Transverse colon (tissue), 4 donors: ENCODE measurements at regions not wholly inside any gene's neighbourhood (a gene's known extent, or its start where the extent isn't known, plus 50 kb on each side); places are given as distances from the start of the nearest gene placed in this dataset.

Source experiments
- DNase-seq: peaks from one replicate; pipeline ENCODE4 v3.0.0-alpha.2; 2019
- H3K27ac ChIP-seq, 4 donors: fragments of 200-600 bp; sonication (generic); 2 replicates each; pipeline ENCODE4 v1.5.1; 2016 to 2018; ENCODE audit warnings: inconsistent platforms in 4 of 4
- H3K27me3 ChIP-seq: fragments of 200-600 bp; sonication (generic); 2 replicates; pipeline ENCODE4 v1.5.1; 2017; ENCODE audit warnings: inconsistent platforms
- H3K36me3 ChIP-seq, 4 donors: fragments of 200-600 bp; sonication (generic); 2 replicates each; pipeline ENCODE4 v1.5.1; 2017 to 2019; ENCODE audit warnings: inconsistent platforms in 4 of 4
- H3K4me1 ChIP-seq, 4 donors: fragments of 200-600 bp; sonication (generic); 2 replicates each; pipeline ENCODE4 v1.5.1; 2017 to 2020; ENCODE audit warnings: inconsistent platforms in 4 of 4
- H3K4me3 ChIP-seq, 4 donors: fragments of 200-600 bp; sonication (generic); 1 replicate in 1 of 4; 2 replicates in 3 of 4; pipeline versions ENCODE4 v1.5.1 to v1.6.1; 2017 to 2019; ENCODE audit warnings: inconsistent platforms in 4 of 4
- H3K9me3 ChIP-seq, 2 donors: fragments of 200-600 bp; sonication (generic); 2 replicates each; pipeline ENCODE4 v1.5.1; 2017 to 2019; ENCODE audit warnings: inconsistent platforms in 2 of 2
- EP300 ChIP-seq: sonication (generic); formaldehyde crosslinking; IDR thresholded peaks from one replicate; pipeline ENCODE4 v1.6.1; 2017; ENCODE audit warnings: antibody characterized with exemption, low read depth
- POLR2A ChIP-seq: fragments of 450-650 bp; IDR thresholded peaks from one replicate; pipeline ENCODE4 v1.6.1; 2016; ENCODE audit warnings: antibody characterized with exemption, mild to moderate bottlenecking, moderate library complexity
- POLR2AphosphoS5 ChIP-seq, 3 donors: sonication (generic); formaldehyde crosslinking; IDR thresholded peaks; one replicate each; pipeline ENCODE4 v1.6.1; 2016; ENCODE audit warnings: antibody characterized with exemption in 3 of 3
- WGBS, 2 donors: methylation state at CpG; one replicate each; pipeline ENCODE4 v1.1.5; 2018; ENCODE audit warnings: low coverage in 1 of 2; 5-methylcytosine and 5-hydroxymethylcytosine counted together
- in situ Hi-C, 4 donors: fragments of 200-750 bp; cut with MboI; loops; one replicate each; pipeline versions ENCODE4 v1.15.0 to v1.15.1; 2017; ENCODE audit warnings: low sequenced_read_pairs in 3 of 4, low pct_ligation_motif_present in 1 of 4, low pct_unique_long_range_greater_than_20kb in 1 of 4
- intact Hi-C: fragments of 100-400 bp; cut with DNase I; formaldehyde crosslinking; loops from one replicate; pipeline ENCODE4 v1.15.1; 2023; ENCODE audit warnings: low total_unique reads
- TF ChIP-seq, protein P1 (sequence below), 5 experiments: fragments of 200-600 bp in 3 of 5; fragments of 450-650 bp in 2 of 5; sonication (generic) in 3 of 5; IDR thresholded peaks; 1 replicate in 2 of 5; 2 replicates in 3 of 5; pipeline ENCODE4 v1.5.1; 2016 to 2017; ENCODE audit warnings: antibody characterized with exemption in 5 of 5, inconsistent platforms in 3 of 5, mild to moderate bottlenecking in 2 of 5, moderate library complexity in 1 of 5

DNA sequence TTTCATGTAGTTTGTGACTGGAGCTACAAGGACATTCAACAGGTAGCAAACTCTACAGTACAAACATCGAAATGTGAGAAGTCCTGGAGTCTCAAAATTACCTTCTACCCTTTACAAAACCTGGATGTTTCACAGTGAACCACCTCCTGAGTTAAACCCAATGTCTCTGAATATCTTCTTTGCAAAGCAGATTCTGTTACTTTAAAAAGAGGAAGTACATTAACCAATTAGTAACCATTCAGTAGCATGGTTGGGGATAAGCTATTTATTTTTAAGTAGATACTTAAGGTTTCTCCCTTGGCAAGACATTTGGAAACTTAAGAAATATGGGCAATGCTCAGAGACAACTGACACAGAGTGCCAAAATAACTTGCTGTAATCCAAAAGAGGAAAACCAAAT, 371.9 kb upstream of the NWD2 start:
- no peak for TF ChIP-seq EP300
- no peak for TF ChIP-seq POLR2AphosphoS5 (IDR thresholded peaks at IDR 0.05)
- no peak for TF ChIP-seq POLR2A
- TF ChIP-seq, protein P1, sequence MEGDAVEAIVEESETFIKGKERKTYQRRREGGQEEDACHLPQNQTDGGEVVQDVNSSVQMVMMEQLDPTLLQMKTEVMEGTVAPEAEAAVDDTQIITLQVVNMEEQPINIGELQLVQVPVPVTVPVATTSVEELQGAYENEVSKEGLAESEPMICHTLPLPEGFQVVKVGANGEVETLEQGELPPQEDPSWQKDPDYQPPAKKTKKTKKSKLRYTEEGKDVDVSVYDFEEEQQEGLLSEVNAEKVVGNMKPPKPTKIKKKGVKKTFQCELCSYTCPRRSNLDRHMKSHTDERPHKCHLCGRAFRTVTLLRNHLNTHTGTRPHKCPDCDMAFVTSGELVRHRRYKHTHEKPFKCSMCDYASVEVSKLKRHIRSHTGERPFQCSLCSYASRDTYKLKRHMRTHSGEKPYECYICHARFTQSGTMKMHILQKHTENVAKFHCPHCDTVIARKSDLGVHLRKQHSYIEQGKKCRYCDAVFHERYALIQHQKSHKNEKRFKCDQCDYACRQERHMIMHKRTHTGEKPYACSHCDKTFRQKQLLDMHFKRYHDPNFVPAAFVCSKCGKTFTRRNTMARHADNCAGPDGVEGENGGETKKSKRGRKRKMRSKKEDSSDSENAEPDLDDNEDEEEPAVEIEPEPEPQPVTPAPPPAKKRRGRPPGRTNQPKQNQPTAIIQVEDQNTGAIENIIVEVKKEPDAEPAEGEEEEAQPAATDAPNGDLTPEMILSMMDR (IDR thresholded peaks at IDR 0.05), result no peak
- no peaks in the 10 kb centered on the region for H3K9me3 ChIP-seq
- no peaks in the 10 kb centered on the region for H3K27me3 ChIP-seq
- no peaks in the 10 kb centered on the region for H3K36me3 ChIP-seq
- H3K4me1 ChIP-seq, result no peaks in the 10 kb centered on the region
- no peak overlapping the region for H3K27ac ChIP-seq
- no peak for DNase-seq
- intact Hi-C loops (no loop called here), in situ Hi-C loops (no loop called here)
- 80 to 83% methylated on average over 1 of the region's 1 CpG for WGBS, 2 donors
- no peak overlapping the region for H3K4me3 ChIP-seq

DNA sequence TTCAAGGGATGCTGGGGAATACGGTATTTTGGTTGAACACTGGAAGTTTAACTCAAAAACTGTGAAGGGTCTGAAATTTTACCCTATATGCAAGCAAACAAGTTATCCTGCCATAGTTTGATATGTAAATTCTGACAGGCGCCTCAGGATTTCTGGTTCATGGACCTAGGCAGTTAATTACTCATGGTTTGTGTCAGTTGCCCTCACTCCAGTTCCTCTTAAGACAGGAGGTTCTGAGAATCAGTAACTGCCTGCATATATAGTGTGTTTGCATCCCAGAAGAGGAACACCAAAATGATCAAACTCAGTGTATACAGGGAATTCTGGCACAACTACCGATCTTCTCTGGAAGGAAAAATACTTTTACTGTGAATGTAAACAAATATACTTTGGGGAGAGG, 360.4 kb upstream of the NWD2 start:
- no peaks in the 10 kb centered on the region for H3K4me1 ChIP-seq
- 86 to 89% methylated on average over 1 to 3 of the region's 3 CpGs for WGBS, 2 donors
- TF ChIP-seq EP300 (no peak), POLR2AphosphoS5 (IDR thresholded peaks at IDR 0.05) (no peak), POLR2A (no peak)
- H3K4me3 ChIP-seq, result no peak overlapping the region
- H3K9me3 ChIP-seq, result no peaks in the 10 kb centered on the region
- H3K36me3 ChIP-seq, result no peaks in the 10 kb centered on the region
- no peak for DNase-seq
- intact Hi-C loops, result no loop called here
- no peak overlapping the region for H3K27ac ChIP-seq
- H3K27me3 ChIP-seq, result no peaks in the 10 kb centered on the region
- in situ Hi-C loops, result no loop called here

- H3K9me3 ChIP-seq, result no peaks in the 10 kb centered on the region
- H3K27me3 ChIP-seq, result no peaks in the 10 kb centered on the region
- DNase-seq, result no peak
- 64 to 74% methylated on average over 2 of the region's 2 CpGs for WGBS, 2 donors
- no peaks in the 10 kb centered on the region for H3K36me3 ChIP-seq
- intact Hi-C loops (no loop called here), in situ Hi-C loops (no loop called here)
- TF ChIP-seq POLR2AphosphoS5 (IDR thresholded peaks at IDR 0.05) (no peak), EP300 (no peak), POLR2A (no peak)
- TF ChIP-seq, protein P1 (IDR thresholded peaks at IDR 0.05), result no peak
- no peaks in the 10 kb centered on the region for H3K4me1 ChIP-seq
- H3K4me3 ChIP-seq, result no peak overlapping the region
- H3K27ac ChIP-seq, result no peak overlapping the region
These were observed 352.6 kb upstream of the NWD2 start for GRCh38 chr4:36891971-36892370.

- DNase-seq, result no peak
- intact Hi-C loops (no loop called here), in situ Hi-C loops (no loop called here)
- Histone ChIP-seq H3K4me3 (no peak overlapping the region), H3K9me3 (no peaks in the 10 kb centered on the region), H3K27me3 (no peaks in the 10 kb centered on the region), H3K27ac (no peak overlapping the region), H3K4me1 (peaks cover 0 to 7% (median 3%) of the 10 kb centered on the region in 4 donors), H3K36me3 (no peaks in the 10 kb centered on the region)
- no peak for TF ChIP-seq POLR2A
- TF ChIP-seq, protein P1 (IDR thresholded peaks at IDR 0.05), result no peak
- no peak for TF ChIP-seq POLR2AphosphoS5 (IDR thresholded peaks at IDR 0.05)
- no peak for TF ChIP-seq EP300
- WGBS, 2 donors, result 78 to 100% methylated on average over 3 to 4 of the region's 4 CpGs
These were observed 344.0 kb upstream of the NWD2 start for GRCh38 chr4:36900446-36900987.

DNA sequence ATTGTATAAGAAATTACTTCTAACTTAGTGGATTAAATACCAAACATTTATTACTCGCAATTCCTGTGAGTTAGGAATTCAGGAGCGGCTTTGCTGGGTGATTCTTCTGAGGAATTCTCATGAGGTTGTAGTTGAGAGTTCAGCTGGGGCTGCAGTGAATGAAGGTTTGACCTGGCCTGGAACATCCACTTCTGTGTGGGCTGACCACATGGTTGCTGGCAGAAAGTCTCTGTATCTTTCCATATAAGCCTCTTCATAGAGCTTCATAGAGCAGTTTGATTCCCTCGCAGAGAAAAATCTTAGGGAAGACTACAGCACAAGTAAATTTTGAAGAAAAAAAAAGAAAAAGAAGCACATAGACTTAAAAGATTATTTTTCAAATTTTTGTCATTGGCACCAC, 339.7 kb upstream of the NWD2 start:
- in situ Hi-C loops (no loop called here), intact Hi-C loops (no loop called here)
- no peak for DNase-seq
- TF ChIP-seq POLR2AphosphoS5 (IDR thresholded peaks at IDR 0.05) (no peak), POLR2A (no peak), EP300 (no peak)
- TF ChIP-seq, protein P1 (IDR thresholded peaks at IDR 0.05), result no peak
- H3K4me3 ChIP-seq, result no peak overlapping the region
- H3K27me3 ChIP-seq, result no peaks in the 10 kb centered on the region
- no peak overlapping the region for H3K27ac ChIP-seq
- no peaks in the 10 kb centered on the region for H3K9me3 ChIP-seq
- 82 to 88% methylated on average over 2 to 3 of the region's 3 CpGs for WGBS, 2 donors
- H3K4me1 ChIP-seq, result peaks cover 0 to 14% (median 5%) of the 10 kb centered on the region in 4 donors
- no peaks in the 10 kb centered on the region for H3K36me3 ChIP-seq
